CD4-positive, alpha-beta T cell treated with Interleukin-21 for 1 hour (primary cell): ENCODE measurements at regions not wholly inside any gene's neighbourhood (a gene's known extent, or its start where the extent isn't known, plus 50 kb on each side); places are given as distances from the start of the nearest gene placed in this dataset.

Experiments
- DNase-seq: peaks from one replicate; pipeline ENCODE4 v3.0.0-alpha.2; 2020

DNA sequence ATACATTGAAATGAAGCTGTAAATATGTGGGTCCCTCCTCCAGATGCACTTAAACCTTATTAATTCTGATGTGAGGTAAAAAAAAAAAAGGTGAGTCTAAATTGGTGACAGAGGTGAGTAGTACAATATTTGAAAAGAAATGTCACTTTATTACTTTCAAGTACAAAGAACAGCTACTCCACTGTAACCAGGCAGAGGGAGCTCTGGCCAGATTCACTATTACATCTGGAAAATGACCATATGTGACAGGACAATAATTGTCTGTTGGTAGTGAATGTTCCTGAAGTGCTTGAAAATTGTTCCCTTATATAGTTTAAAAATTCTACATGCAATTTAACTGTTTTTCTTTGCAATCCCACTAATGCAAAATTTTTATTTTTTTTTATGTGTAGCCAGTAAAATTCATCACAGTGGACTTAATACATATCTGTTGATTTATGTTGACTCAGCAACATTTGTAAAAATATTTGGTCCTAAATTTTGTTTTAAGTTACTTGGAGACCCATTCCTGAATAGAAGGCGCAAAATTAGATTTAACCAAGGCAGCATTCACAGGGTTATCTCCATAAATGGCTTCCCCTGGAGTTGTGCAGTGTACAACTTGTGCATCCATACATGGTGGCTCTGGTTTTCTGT lies 231.9 kb upstream of the TBC1D5 start:
- no peak for DNase-seq

DNA sequence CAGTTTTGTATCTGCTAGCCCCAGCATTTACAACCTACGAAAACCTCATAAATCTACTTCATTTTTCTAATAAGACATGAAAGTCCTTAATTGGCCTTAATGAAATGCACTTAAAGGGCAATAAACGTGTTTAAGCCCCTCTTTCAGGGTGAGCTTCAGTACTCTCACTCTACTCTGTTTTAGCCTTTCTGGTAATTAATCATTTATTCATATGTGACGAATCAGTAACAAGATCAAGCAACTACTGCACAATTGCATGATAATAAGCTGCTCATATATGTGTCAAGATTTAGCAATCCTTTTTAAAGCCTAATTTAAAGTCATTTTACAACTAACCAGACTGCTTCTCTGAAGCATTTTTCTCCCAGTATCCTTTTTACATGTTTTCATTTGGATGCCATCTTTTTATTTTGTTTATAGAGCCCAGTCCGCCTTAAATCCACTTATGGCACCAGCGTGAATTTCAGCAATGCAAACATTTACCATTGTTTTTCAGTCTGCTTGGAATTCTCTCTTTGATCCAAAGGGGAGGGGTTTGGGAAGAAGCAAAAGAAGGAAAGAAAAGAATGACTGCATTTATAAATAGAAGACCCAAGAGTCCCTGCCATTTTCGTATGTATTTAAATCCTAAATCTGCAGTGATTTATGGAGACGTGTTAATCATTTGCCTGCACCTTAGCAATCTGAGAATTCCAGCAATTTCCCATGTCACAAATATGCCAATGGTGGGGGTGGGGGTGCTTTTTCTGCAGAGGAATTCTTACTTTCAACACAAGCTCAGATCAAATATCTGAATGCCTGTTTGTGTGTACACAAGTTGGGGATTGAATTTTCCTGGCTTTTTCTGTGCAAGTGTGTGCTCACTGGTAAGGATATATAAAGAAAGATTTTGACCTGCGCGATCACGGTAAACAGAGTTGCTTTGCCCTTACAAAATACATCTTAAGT lies 230.8 kb upstream of the TBC1D5 start:
- DNase-seq = no peak

DNA sequence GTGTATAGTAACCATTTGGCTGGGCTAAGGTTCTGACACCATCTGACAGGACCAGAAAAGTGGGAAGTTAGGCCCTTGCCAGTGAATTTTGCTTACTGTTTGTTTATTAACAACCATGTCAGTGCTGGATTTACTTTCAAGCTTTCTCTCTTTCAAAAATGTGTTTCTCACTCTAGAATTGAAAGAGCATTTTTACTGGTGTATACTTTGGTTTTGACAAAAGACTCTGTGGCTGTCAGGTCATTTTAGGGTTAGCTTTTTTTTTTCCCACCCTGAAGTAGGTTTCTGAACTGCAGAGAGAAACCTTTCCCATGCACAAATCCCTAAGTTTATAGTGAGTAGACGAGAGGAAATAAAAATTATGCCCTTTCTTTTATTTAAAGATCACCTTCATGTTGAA lies 230.0 kb upstream of the TBC1D5 start:
- no peak for DNase-seq

DNA sequence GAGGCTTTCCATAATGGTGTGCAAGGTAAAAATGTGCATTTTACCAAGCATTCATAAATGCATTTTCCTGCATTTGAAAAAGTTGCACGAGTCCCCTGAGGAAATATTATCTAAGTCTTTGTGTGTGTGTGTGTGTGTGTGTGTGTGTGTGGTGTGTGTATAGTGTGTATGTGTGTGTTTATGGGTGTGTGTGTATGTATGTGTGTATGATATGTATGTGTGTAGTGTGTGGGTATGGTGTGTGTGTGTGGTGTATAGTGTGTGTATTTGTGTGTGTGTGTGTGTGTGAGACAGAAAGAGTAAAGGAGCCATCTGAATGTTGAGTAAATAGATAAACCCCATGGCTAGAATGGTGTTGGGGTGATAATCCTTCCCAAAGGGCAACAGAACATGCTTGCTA lies 229.6 kb upstream of the TBC1D5 start:
- no peak for DNase-seq

DNA sequence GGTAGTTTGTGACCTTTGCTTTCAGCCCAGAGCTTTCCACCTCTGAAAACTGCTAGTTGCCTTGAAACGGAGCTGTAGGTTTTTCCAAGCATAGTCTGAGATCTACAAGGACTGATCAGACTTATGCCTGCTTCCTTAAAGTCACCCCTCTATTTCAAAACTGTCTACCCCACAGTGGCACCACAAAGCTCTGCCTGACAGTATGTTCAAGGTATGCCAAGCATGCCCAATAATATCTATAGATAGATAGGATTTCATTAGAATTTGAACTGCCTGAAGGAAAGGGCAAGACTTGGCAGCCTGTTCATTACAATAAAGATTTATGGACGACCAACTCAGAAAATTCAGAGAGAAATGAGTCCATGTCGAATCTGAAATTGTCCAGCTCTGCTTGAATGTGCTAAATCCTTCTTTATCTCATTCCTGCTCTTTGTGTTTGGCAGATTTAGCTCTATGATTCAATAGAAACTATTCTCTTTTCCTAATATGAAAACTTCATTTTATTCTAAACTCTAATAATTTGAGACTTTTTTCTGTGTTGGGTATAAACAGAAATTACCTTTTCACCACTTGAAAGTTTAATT lies 227.6 kb upstream of the TBC1D5 start:
- DNase-seq = no peak

DNA sequence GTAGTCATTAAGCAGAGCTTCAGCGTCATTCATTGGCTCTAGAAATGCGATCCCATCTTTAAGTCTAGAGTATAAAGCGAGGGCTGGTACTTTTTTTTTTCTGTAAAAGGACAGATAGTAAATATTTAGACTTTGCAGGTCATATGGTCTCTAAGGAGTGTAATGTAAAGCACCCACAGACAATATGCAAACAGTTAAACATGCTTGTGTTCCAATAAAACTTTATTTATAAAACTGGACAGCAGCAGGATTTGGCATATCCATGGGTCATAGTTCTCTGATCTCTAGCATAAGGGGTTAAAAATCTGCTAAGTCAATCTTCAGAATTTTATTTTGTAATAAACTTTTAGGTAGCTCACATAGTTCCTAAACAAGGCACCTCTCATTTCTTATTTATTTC lies 226.8 kb upstream of the TBC1D5 start:
- DNase-seq = no peak

DNA sequence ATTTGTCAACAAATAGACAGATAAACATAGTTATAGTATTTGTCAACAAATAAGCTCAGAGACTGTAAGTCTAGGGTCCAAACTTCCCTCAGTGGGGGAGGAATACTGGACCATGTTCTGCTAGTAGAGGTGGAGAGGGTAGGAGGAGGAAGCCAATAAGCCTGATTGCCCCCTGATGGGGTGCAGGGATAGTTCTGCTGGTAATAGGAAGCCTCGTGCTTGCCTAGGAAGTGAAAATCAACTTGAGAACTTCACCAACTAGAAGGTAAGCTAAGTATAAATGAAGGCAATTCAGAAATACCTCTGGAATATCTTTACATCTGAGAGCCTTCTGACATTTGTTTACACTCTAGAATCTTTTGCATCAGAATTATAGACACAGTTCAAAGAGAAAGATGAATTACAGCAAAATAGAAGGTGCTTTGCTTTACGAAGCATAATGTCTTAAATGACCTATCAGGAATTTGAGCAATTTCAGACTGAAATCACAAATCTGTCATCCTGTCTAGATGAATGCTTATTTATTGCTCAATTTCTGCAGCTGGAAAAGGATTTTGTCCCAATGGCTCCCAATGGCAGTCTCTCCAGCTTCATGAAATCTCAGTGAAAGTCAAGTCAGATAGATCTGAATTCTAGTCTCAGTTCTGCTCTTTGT lies 225.6 kb upstream of the TBC1D5 start:
- DNase-seq = no peak

DNA sequence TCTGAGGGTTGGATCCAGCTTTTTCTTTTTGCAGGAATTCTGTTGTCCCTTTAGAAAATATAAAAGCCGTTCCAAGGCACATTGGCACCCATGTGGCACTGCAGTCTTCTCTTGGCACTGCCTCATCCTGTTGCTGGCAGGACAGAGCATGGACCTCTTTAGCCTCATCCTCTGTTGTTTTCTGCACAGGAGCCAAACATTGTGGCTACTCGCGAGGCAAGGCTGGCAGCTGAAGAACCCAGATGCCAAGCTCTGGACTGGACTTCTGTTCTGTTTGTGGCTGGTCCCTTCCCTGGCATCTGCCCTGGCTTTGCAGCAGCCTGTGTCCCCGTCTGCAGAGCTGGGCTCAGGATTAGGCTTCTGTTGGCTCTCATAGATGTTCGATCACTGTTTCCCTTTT lies 224.7 kb upstream of the TBC1D5 start:
- DNase-seq = no peak

DNA sequence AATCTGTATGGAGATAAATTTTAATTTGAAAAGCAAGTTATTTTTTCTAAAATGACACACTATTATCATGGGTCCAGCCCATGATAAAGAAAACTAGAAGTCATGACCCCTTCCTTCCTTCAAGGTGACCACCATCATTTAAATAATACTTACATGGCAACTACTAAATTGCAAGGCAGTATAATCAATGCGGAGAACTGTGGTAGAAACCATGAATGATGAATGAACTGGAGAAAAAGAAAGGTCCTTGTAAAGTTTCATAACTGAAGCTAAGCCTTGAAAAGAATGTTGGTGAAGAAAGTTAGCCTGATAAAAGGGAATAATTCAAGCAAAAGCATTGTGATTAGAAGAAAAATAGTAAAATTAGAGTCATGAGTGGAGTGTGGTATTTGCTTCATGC lies 222.9 kb upstream of the TBC1D5 start:
- no peak for DNase-seq

DNA sequence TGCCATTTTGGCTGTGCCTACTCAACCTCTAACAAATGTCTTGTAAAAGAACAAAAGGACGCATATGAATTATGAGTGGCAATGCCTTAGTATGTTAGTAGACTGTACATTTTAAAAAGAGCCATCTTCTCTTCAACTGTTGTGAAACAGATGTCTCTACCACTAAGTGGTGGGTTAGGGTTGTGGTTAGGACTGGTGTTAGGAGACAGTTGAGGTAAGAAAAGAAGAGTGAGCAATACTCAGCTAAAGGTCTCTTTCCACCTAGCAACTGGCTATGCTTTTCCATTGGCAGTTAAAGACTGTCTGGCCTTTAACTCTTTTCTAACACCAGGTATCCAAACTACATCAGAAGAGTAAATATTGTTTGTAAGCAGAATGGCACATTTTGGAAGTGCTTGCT lies 221.7 kb upstream of the TBC1D5 start:
- no peak for DNase-seq

DNA sequence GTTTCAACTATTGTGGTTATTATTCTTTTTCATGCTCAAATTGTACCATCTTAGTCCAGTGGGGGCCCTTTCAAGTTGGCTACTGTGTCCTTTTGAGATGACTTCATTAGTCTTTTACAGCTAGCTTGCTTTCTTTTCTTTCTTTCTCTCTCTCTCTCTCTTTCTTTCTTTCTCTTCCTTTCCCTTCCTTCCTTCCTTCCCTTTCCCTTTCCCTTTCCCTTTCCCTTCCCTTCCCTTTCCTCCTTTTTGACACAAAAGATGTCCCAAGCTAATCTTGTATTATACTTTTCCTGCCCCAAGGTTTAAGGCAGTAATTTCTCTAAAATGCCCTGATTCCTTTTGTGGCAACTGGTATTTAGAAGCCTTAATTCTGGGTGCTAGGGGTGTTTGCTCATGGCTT lies 213.0 kb upstream of the TBC1D5 start:
- no peak for DNase-seq

DNA sequence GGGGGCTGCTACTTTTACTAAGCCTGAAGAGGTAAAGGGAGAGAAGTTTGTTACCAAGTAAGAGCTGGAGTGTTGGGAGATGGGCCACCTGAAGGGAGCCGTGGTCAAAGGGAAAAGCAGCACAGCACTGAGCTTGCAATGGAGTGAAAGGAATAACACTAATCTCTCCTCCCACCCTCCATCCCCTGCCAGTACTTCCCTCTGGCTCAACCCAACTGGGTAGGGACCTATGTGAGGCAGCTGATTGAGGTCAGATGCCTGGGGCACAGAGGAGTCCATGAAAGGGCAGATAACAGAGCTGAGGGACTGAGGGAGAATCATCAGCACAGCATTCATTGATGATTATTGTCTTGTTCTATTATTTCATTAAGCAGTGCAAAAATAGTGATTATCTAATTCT lies 212.4 kb upstream of the TBC1D5 start:
- no peak for DNase-seq

DNA sequence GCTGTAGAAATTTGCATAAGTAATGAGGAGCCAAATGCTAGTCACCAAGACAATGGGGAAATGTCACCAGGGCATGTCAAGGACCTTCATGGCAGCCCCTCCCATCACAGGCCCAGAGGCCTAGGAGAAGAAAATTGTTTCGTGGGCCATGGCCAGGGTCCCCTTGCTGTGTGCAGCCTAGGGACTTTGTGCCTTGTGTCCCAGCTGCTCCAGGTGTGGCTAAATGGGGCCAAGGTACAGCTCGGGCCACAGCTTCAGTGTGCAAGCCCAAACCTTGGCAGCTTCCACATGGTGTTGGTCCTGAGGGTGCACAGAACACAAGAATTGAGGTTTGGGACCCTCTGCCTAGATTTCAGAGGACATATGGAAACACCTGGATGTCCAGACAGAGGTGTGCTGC lies 208.8 kb upstream of the TBC1D5 start:
- DNase-seq = no peak

DNA sequence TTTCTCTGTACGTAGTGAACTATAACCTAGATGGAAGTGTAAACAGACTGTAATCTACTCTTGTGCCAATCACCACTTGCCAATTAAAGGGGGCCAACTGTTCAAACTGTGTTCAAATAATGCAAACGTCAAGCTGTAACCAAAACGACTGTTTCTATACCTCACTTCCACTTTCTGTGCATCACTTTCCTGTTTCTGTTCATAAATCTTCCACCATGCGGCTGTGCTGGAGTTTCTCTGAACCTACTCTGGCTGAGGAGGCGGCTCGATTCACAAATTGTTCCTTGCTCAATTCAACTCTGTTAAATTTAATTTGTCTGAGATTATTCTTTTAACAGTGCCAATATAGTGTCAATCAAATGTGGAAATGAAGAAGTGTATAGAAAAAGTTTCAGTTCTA lies 206.7 kb upstream of the TBC1D5 start:
- DNase-seq = no peak

DNA sequence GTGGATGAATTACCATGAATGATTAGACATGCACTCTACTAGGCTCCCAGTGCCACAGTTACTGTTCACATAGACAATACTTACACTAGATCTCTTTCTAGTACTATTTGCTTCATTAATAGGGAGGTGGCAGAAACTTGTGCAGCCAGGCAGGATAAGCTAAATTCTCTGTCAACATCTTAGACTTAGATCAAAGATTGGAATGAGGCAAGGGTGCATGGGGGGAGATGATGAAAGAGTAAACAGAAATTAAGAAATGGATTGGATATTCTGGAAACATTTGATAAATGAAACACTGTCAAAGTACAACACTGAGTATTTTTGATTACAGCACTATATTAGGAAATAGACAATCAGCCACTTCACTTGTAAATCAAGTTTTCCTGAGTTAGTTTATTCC lies 205.4 kb upstream of the TBC1D5 start:
- DNase-seq = no peak

DNA sequence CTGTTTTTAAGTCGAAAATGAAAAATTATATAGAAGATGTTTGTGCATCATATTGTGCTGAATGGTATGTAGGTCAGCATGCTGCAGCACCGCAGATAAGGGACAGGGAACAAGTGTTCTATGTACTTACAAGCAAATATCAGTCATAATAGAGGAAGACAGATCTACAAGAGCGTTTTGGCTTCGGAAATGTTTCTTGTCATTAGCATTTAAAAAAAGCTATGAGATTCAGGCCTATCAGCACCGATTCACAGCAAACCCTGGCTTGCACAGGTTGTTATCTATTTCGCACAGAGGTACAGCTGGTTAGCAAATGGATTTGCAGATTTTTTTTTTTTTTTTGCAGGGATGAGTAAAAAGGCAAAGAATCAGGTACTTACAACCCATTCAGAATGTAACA lies 204.2 kb upstream of the TBC1D5 start:
- no peak for DNase-seq

DNA sequence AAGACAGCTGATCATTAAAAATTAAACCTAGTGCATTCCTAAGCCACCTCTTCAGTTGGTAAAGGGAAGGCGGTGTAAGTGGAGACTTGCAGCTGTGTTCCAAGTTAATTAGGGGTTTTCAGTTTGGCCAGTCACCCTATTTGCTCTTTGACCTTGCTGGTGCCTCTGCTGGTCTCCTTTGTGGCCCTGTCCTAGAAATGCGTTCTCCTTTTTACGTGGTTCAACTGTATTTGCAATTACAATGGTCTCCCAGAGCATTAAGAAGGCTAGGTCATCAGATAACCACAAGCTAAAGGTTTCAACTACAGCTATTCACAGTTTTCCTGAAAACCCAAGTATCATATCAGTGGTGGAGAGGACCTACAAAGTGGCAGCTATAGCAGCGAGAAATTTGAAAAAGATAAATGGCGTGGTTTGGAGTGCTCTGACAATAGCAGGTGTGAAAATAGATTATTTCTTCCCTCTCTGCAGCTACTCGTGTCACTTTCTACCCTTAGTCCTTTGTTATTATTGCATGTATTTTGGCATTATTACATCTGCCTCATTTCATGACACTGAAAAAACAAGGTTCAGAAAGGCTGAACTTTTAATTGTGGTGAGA lies 203.5 kb upstream of the TBC1D5 start:
- DNase-seq = no peak

DNA sequence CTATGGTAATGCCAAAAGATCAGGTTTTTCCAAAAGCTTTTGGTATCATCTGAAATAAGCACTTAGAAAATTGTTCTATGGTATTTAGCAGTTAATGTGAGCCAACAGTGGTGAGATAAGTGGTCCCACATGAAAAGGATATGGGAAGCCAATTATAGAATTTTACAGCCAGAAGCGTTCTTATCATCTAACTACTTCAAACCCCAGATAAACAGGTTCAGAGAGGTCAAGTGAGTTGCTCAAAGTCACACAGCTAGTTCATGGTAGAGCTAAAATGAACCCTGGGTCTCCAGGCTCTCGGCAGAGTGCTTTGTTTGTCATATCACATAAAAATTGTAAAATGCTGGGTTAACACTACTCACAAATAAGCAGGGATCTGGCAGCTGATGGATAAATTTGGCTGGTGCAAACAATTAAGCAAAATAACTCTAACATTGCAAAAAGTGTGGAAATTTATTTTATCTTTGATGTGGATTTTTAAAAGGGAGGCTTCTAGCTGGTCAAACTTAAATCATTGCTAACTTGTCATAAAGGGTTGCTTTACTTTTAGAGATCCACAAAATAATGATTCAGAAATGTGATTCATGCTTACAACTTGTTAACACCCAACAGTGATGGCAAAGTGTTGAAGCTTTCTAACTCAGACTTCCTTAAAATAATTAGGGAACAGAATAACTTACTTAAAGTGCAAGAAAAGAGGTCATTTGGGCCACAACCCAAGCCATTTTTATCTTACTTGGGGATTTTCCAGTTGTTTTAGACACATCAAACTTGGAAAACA lies 202.8 kb upstream of the TBC1D5 start:
- no peak for DNase-seq

DNA sequence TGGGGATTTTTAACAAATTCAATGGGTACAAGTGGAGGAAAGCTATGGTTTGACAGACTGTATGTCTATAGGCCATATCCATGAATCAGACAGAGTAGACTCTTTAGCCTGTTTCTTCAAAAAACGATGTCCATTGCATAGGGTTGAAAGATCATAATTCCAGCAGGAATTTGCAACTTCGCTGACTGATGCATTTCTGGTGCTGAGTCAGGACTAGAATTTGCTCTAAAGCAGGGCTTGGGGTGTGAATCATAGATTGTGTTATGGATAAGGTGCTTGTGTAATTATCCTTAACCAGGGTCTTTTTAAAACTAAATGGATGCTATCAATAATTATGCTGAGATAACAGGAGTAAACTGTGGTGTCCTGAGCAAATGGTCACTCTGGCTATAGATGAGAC lies 200.4 kb upstream of the TBC1D5 start:
- no peak for DNase-seq

DNA sequence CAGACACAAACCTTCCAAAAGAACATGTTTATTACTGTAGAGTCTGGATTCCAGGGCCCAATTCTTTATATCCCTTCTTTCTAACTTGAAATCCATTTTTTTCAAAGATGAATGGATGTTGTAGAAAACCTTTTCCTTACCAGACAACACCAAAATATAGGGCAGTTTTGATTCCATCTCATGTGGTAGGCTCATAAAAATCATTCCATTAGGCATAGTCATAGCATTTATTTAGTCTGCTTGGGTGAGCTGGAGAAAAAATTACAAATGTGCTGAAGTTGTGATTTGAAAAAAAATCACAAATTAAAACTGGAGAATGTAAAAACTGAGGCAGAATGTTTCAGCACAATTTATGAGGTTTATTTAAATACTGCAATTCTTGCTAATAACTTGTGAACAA lies 199.3 kb upstream of the TBC1D5 start:
- DNase-seq = no peak

DNA sequence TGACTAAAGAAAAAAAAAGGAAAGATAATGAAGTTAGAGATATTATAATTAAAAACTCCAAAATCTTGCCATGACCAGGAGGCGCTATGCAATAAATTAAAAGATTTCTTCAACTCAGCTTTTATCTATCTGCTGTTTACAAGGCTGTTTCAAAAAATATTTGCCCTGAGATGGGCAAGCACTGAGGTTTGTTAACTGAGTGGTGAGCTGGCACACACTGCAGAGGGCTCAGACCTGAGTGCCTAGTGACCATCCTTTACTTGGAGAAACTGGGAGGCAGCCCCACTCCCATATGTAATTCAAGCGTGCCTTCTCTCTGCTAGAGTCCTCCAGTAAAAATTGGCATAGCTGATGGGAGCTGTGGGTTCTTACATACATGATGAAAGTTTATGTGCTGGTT lies 198.7 kb upstream of the TBC1D5 start:
- DNase-seq = no peak

DNA sequence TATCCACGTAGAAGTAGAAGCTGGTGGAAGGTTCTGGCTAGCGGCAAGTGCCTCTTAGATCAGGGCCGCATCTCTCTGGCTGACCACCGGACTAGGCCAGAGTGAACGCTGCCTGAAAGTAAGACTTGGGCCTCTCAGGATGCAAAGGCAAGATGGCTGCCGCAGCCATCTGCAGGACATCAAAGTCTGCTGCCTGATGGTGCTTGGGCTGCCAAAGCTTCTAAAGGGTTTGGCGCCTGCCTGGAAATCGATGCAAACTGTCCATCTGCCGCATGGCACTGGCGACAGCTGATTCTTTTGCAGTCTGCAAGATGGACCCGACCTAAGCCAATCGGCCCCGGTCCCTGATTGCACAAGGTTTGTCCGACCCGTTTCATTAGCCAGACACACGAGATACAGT lies 196.7 kb upstream of the TBC1D5 start:
- no peak for DNase-seq

DNA sequence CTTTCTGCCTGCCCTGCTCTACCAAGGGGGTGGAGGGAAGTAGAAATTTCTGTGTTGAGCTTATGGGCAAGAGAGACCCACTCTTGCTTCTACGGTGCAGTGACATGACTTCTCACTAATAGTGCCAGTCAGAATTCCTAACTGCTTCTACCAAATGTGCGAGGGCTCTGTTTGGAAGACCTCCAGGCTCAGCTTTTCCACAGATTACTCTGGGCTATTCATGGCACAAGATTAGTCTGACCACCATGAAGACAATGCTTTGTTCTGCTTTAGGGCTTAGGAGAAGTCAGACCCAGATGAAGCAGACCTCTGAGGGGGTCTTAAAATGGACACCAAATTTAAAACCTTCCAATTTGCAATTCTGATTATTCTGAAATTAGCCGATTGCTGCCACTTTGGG lies 195.9 kb upstream of the TBC1D5 start:
- no peak for DNase-seq
